Frontal cortex (tissue), 3 donors: ENCODE measurements at regions not wholly inside any gene's neighbourhood (a gene's known extent, or its start where the extent isn't known, plus 50 kb on each side); places are given as distances from the start of the nearest gene placed in this dataset.
"Not testable (repeated sequence)": the region's sequence is repeated elsewhere in the genome, so short reads cannot be mapped to it uniquely, and the experiment has no call there.

Experiments used
- DNase-seq, 2 donors: peaks; one replicate each; pipeline ENCODE4 v3.0.0; 2012; ENCODE audit warnings: low spot score in 2 of 2
- FAIRE-seq: peaks from 2 replicates; lab custom pipeline; 2012; peaks lifted over from hg19 to GRCh38; lab: Jason Lieb, UNC
- donor health status: control.
- donor health status: control.
- donor health status: control.

- DNase-seq (no peak), FAIRE-seq (no peak)
Measured at GRCh38 chr2:219829667-219830352, 202.4 kb downstream of the SLC4A3 start.

- FAIRE-seq (no peak), DNase-seq (no peak)
Measured at GRCh38 chr2:219830353-219830738, 202.9 kb downstream of the SLC4A3 start.

GRCh38 chr2:219831957-219832356 lies 204.5 kb downstream of the SLC4A3 start:
- no peak for FAIRE-seq
- DNase-seq: no peak

GRCh38 chr2:219832904-219833303 lies 205.5 kb downstream of the SLC4A3 start:
- FAIRE-seq (no peak), DNase-seq (no peak)

- no peak for DNase-seq
- FAIRE-seq: no peak
Measured at GRCh38 chr2:219835493-219835892, 208.1 kb downstream of the SLC4A3 start.

GRCh38 chr2:219836647-219837177 lies 209.3 kb downstream of the SLC4A3 start:
- no peak for FAIRE-seq

GRCh38 chr2:219844401-219845091 lies 217.1 kb downstream of the SLC4A3 start:
- DNase-seq (no peak), FAIRE-seq (no peak)

More at GRCh38 chr2:219836647-219837177, 209.3 kb downstream of the SLC4A3 start:
- no peak for DNase-seq

GRCh38 chr2:219848882-219849281 lies 221.5 kb downstream of the SLC4A3 start:
- no peak for DNase-seq
- FAIRE-seq: no peak

GRCh38 chr2:219851169-219851568 lies 223.7 kb downstream of the SLC4A3 start:
- DNase-seq: no peak
- no peak for FAIRE-seq

GRCh38 chr2:219851801-219852481 lies 224.5 kb downstream of the SLC4A3 start:
- FAIRE-seq (no peak), DNase-seq (peak in 1 of 2 donors; percentile 24)

GRCh38 chr2:219852626-219853025 lies 225.2 kb downstream of the SLC4A3 start:
- DNase-seq (no peak), FAIRE-seq (no peak)

- DNase-seq (no peak), FAIRE-seq (no peak)
Measured at GRCh38 chr2:219856602-219857001, 229.2 kb downstream of the SLC4A3 start.

GRCh38 chr2:219857751-219858150 lies 230.3 kb downstream of the SLC4A3 start:
- FAIRE-seq (no peak), DNase-seq (no peak)

GRCh38 chr2:219861307-219861706 lies 233.9 kb downstream of the SLC4A3 start:
- FAIRE-seq (no peak), DNase-seq (no peak)

- no peak for FAIRE-seq
- DNase-seq: no peak
Measured at GRCh38 chr2:219864154-219864553, 236.7 kb downstream of the SLC4A3 start.

GRCh38 chr2:219868635-219869034 lies 241.2 kb downstream of the SLC4A3 start:
- DNase-seq (no peak), FAIRE-seq (no peak)

GRCh38 chr2:219870041-219870440 lies 242.6 kb downstream of the SLC4A3 start:
- FAIRE-seq (no peak), DNase-seq (no peak)

- FAIRE-seq (no peak), DNase-seq (no peak)
Measured at GRCh38 chr2:219871351-219871750, 243.9 kb downstream of the SLC4A3 start.

GRCh38 chr2:219875036-219875435 lies 247.6 kb downstream of the SLC4A3 start:
- FAIRE-seq: no peak
- no peak for DNase-seq

GRCh38 chr2:219875986-219876385 lies 248.6 kb downstream of the SLC4A3 start:
- not testable (repeated sequence) for FAIRE-seq, DNase-seq

- FAIRE-seq: no peak
- DNase-seq: no peak
Measured at GRCh38 chr2:219876931-219877330, 249.5 kb downstream of the SLC4A3 start.
